Sigmoid colon (tissue), 6 donors: ENCODE measurements at regions not wholly inside any gene's neighbourhood (a gene's known extent, or its start where the extent isn't known, plus 50 kb on each side); places are given as distances from the start of the nearest gene placed in this dataset.

ENCODE experiments used
- DNase-seq: peaks from one replicate; pipeline ENCODE4 v3.0.0-alpha.2; 2019
- H3K27ac ChIP-seq, 4 donors: fragments of 200-600 bp; sonication (generic); one replicate each; pipeline ENCODE4 v1.5.1; 2016 to 2019; ENCODE audit warnings: mild to moderate bottlenecking in 1 of 4
- H3K27me3 ChIP-seq, 3 donors: fragments of 200-600 bp; sonication (generic); one replicate each; pipeline ENCODE4 v1.5.1; 2019; ENCODE audit warnings: mild to moderate bottlenecking in 1 of 3
- H3K36me3 ChIP-seq, 4 donors: fragments of 200-600 bp; sonication (generic); one replicate each; pipeline ENCODE4 v1.5.1; 2016 to 2019
- H3K4me1 ChIP-seq, 4 donors: fragments of 200-600 bp; sonication (generic); one replicate each; pipeline ENCODE4 v1.5.1; 2017 to 2019
- H3K4me3 ChIP-seq, 4 donors: fragments of 200-600 bp; sonication (generic); one replicate each; pipeline ENCODE4 v1.5.1; 2017 to 2019; ENCODE audit warnings: mild to moderate bottlenecking in 2 of 4, moderate library complexity in 1 of 4
- H3K9me3 ChIP-seq, 4 donors: fragments of 200-600 bp in 3 of 4; sonication (generic) in 3 of 4; one replicate each; pipeline versions ENCODE4 v1.5.1 to v1.6.1; 2013 to 2019
- CTCF ChIP-seq, 4 experiments: fragments of 450-650 bp in 3 of 4; fragments of 200-600 bp in 1 of 4; IDR thresholded peaks; one replicate each; pipeline ENCODE4 v1.5.1; 2016 to 2019; ENCODE audit warnings: antibody characterized with exemption in 4 of 4, mild to moderate bottlenecking in 3 of 4, moderate library complexity in 2 of 4
- EP300 ChIP-seq, 4 donors: sonication (generic); formaldehyde crosslinking; IDR thresholded peaks; one replicate each; pipeline ENCODE4 v1.6.1; 2017; ENCODE audit warnings: antibody characterized with exemption in 4 of 4
- POLR2A ChIP-seq, 2 donors: fragments of 450-650 bp; IDR thresholded peaks; one replicate each; pipeline ENCODE4 v1.6.1; 2016; ENCODE audit warnings: antibody characterized with exemption in 2 of 2, mild to moderate bottlenecking in 2 of 2, moderate library complexity in 2 of 2
- POLR2AphosphoS5 ChIP-seq, 4 donors: sonication (generic); formaldehyde crosslinking; IDR thresholded peaks; one replicate each; pipeline ENCODE4 v1.6.1; 2017; ENCODE audit warnings: antibody characterized with exemption in 4 of 4
- WGBS, 2 donors: extraction: QIAGEN DNeasy Blood & Tissue Kit; methylation state at CpG; one replicate each; pipeline ENCODE4 v1.1.7; 2013; 5-methylcytosine and 5-hydroxymethylcytosine counted together
- intact Hi-C: fragments of 100-400 bp; cut with DNase I; formaldehyde crosslinking; loops from one replicate; pipeline ENCODE4 v1.15.1; 2023
- donor health status: healthy with polysubstance abuse.
- donor health status: healthy.

- DNase-seq: no peak
- TF ChIP-seq CTCF (IDR thresholded peaks at IDR 0.05) (no peak), EP300 (IDR thresholded peaks at IDR 0.05) (no peak), POLR2AphosphoS5 (IDR thresholded peaks at IDR 0.05) (no peak), POLR2A (IDR thresholded peaks at IDR 0.05) (no peak)
- intact Hi-C loops: no loop called here
- 84 to 95% methylated on average over 6 of the region's 6 CpGs for WGBS, 2 donors
- H3K27me3 ChIP-seq: no peaks in the 10 kb centered on the region
- H3K4me1 ChIP-seq: peaks cover 0 to 8% (median 6%) of the 10 kb centered on the region in 4 donors
- no peaks in the 10 kb centered on the region for H3K9me3 ChIP-seq
- no peak overlapping the region for H3K4me3 ChIP-seq
- H3K36me3 ChIP-seq: no peaks in the 10 kb centered on the region
- H3K27ac ChIP-seq: no peak overlapping the region
Observed at GRCh38 chr4:138867404-138867803, 148.2 kb upstream of the NOCT start.

GRCh38 chr4:138866314-138866713 lies 149.3 kb upstream of the NOCT start:
- peaks cover 0 to 7% (median 5%) of the 10 kb centered on the region in 4 donors for H3K4me1 ChIP-seq

GRCh38 chr4:138865765-138866164 lies 149.8 kb upstream of the NOCT start:
- Histone ChIP-seq H3K9me3 (no peaks in the 10 kb centered on the region), H3K27me3 (no peaks in the 10 kb centered on the region), H3K27ac (no peak overlapping the region), H3K36me3 (no peaks in the 10 kb centered on the region), H3K4me1 (peaks cover 0 to 3% (median 1%) of the 10 kb centered on the region in 4 donors), H3K4me3 (no peak overlapping the region)
- intact Hi-C loops: no loop called here
- no peak for DNase-seq
- TF ChIP-seq POLR2A (IDR thresholded peaks at IDR 0.05) (no peak), CTCF (IDR thresholded peaks at IDR 0.05) (no peak), POLR2AphosphoS5 (IDR thresholded peaks at IDR 0.05) (no peak), EP300 (IDR thresholded peaks at IDR 0.05) (no peak)
- 81 to 89% methylated on average over 8 of the region's 8 CpGs for whole genome bisulfite sequencing, 2 donors

More at GRCh38 chr4:138866314-138866713, 149.3 kb upstream of the NOCT start:
- Histone ChIP-seq H3K9me3 (no peaks in the 10 kb centered on the region), H3K36me3 (no peaks in the 10 kb centered on the region), H3K4me3 (no peak overlapping the region), H3K27ac (no peak overlapping the region), H3K27me3 (no peaks in the 10 kb centered on the region)
- intact Hi-C loops: no loop called here
- WGBS, 2 donors: 89 to 98% methylated on average over 2 of the region's 2 CpGs
- no peak for TF ChIP-seq CTCF (IDR thresholded peaks at IDR 0.05)
- no peak for TF ChIP-seq POLR2AphosphoS5 (IDR thresholded peaks at IDR 0.05)
- TF ChIP-seq POLR2A (IDR thresholded peaks at IDR 0.05): no peak
- no peak for TF ChIP-seq EP300 (IDR thresholded peaks at IDR 0.05)
- no peak for DNase-seq

- Histone ChIP-seq H3K4me3 (no peak overlapping the region), H3K27me3 (no peaks in the 10 kb centered on the region), H3K4me1 (no peaks in the 10 kb centered on the region), H3K9me3 (no peaks in the 10 kb centered on the region), H3K27ac (no peak overlapping the region), H3K36me3 (no peaks in the 10 kb centered on the region)
- TF ChIP-seq POLR2A (IDR thresholded peaks at IDR 0.05): no peak
- TF ChIP-seq CTCF (IDR thresholded peaks at IDR 0.05): no peak
- no peak for TF ChIP-seq POLR2AphosphoS5 (IDR thresholded peaks at IDR 0.05)
- TF ChIP-seq EP300 (IDR thresholded peaks at IDR 0.05): no peak
- WGBS, 2 donors: 41 to 43% methylated on average over 10 of the region's 10 CpGs
- intact Hi-C loops: no loop called here
- no peak for DNase-seq
Observed at GRCh38 chr4:138864961-138865720, 150.4 kb upstream of the NOCT start.

- H3K9me3 ChIP-seq: no peaks in the 10 kb centered on the region
- WGBS, 2 donors: 80 to 82% methylated on average over 4 of the region's 4 CpGs
- intact Hi-C loops: no loop called here
Observed at GRCh38 chr4:138863160-138863559, 152.4 kb upstream of the NOCT start.

More at GRCh38 chr4:138863160-138863559, 152.4 kb upstream of the NOCT start:
- TF ChIP-seq CTCF (IDR thresholded peaks at IDR 0.05) (no peak), POLR2AphosphoS5 (IDR thresholded peaks at IDR 0.05) (no peak), POLR2A (IDR thresholded peaks at IDR 0.05) (no peak), EP300 (IDR thresholded peaks at IDR 0.05) (no peak)
- H3K4me1 ChIP-seq: no peaks in the 10 kb centered on the region
- no peaks in the 10 kb centered on the region for H3K27me3 ChIP-seq
- H3K4me3 ChIP-seq: no peak overlapping the region
- H3K27ac ChIP-seq: no peak overlapping the region
- no peaks in the 10 kb centered on the region for H3K36me3 ChIP-seq
- no peak for DNase-seq
